ENCODE measurements at regions not wholly inside any gene's neighbourhood (a gene's known extent, or its start where the extent isn't known, plus 50 kb on each side); places are given as distances from the start of the nearest gene placed in this dataset.
"Not testable (repeated sequence)": the region's sequence is repeated elsewhere in the genome, so short reads cannot be mapped to it uniquely, and the experiment has no call there.

- Histone ChIP-seq H3K27ac (ENCODE audit: low read length) (no peak overlapping the region), H3K9me3 (ENCODE audit: control insufficient read depth in 1 of 2, low read length in 2 of 2) (no peaks in the 10 kb centered on the region), H3K36me3 (ENCODE audit: control insufficient read depth in 1 of 2, insufficient read depth in 2 of 2, low read length in 2 of 2) (no peaks in the 10 kb centered on the region), H3K27me3 (ENCODE audit: low read depth, low read length) (no peaks in the 10 kb centered on the region), H3K4me1 (ENCODE audit: control insufficient read depth in 1 of 2, insufficient read depth in 2 of 2, low read length in 2 of 2) (no peaks in the 10 kb centered on the region), H3K4me3 (ENCODE audit: low read depth in 1 of 2, low read length in 2 of 2) (no peak overlapping the region)
These were observed 240.7 kb downstream of the NRIP1 start for GRCh38 chr21:14824126-14824525.

- H3K9me3 ChIP-seq (ENCODE audit: control insufficient read depth in 1 of 2, low read length in 2 of 2) = peaks cover 3 to 5% of the 10 kb centered on the region in 2 donors
- H3K36me3 ChIP-seq (ENCODE audit: control insufficient read depth in 1 of 2, insufficient read depth in 2 of 2, low read length in 2 of 2) = no peaks in the 10 kb centered on the region
- no peaks in the 10 kb centered on the region for H3K4me1 ChIP-seq (ENCODE audit: control insufficient read depth in 1 of 2, insufficient read depth in 2 of 2, low read length in 2 of 2)
- H3K27me3 ChIP-seq (ENCODE audit: low read depth, low read length) = no peaks in the 10 kb centered on the region
- no peak overlapping the region for H3K4me3 ChIP-seq (ENCODE audit: low read depth in 1 of 2, low read length in 2 of 2)
- H3K27ac ChIP-seq (ENCODE audit: low read length) = no peak overlapping the region
These were observed 247.5 kb downstream of the NRIP1 start for GRCh38 chr21:14817311-14817710.

- H3K36me3 ChIP-seq (ENCODE audit: control insufficient read depth in 1 of 2, insufficient read depth in 2 of 2, low read length in 2 of 2) = no peaks in the 10 kb centered on the region
- H3K27me3 ChIP-seq (ENCODE audit: low read depth, low read length) = no peaks in the 10 kb centered on the region
- H3K4me1 ChIP-seq (ENCODE audit: control insufficient read depth in 1 of 2, insufficient read depth in 2 of 2, low read length in 2 of 2) = no peaks in the 10 kb centered on the region
- H3K9me3 ChIP-seq (ENCODE audit: control insufficient read depth in 1 of 2, low read length in 2 of 2) = peaks cover 3 to 7% of the 10 kb centered on the region in 2 donors
- H3K4me3 ChIP-seq (ENCODE audit: low read depth in 1 of 2, low read length in 2 of 2) = no peak overlapping the region
- no peak overlapping the region for H3K27ac ChIP-seq (ENCODE audit: low read length)
These were observed 249.8 kb downstream of the NRIP1 start for GRCh38 chr21:14814991-14815390.

- no peak overlapping the region for H3K4me3 ChIP-seq (ENCODE audit: low read depth in 1 of 2, low read length in 2 of 2)
- peaks cover 3 to 7% of the 10 kb centered on the region in 2 donors for H3K9me3 ChIP-seq (ENCODE audit: control insufficient read depth in 1 of 2, low read length in 2 of 2)
- no peak overlapping the region for H3K27ac ChIP-seq (ENCODE audit: low read length)
- H3K4me1 ChIP-seq (ENCODE audit: control insufficient read depth in 1 of 2, insufficient read depth in 2 of 2, low read length in 2 of 2) = no peaks in the 10 kb centered on the region
- H3K27me3 ChIP-seq (ENCODE audit: low read depth, low read length) = no peaks in the 10 kb centered on the region
- H3K36me3 ChIP-seq (ENCODE audit: control insufficient read depth in 1 of 2, insufficient read depth in 2 of 2, low read length in 2 of 2) = no peaks in the 10 kb centered on the region
These were observed 250.5 kb downstream of the NRIP1 start for GRCh38 chr21:14814282-14814681.

GRCh38 chr21:14804170-14804569 is 258.1 kb upstream of the SAMSN1 start:
- H3K36me3 ChIP-seq (ENCODE audit: control insufficient read depth in 1 of 2, insufficient read depth in 2 of 2, low read length in 2 of 2); H3K4me3 ChIP-seq (ENCODE audit: low read depth in 1 of 2, low read length in 2 of 2); H3K4me1 ChIP-seq (ENCODE audit: control insufficient read depth in 1 of 2, insufficient read depth in 2 of 2, low read length in 2 of 2); H3K27me3 ChIP-seq (ENCODE audit: low read depth, low read length); H3K9me3 ChIP-seq (ENCODE audit: control insufficient read depth in 1 of 2, low read length in 2 of 2); H3K27ac ChIP-seq (ENCODE audit: low read length): not testable (repeated sequence)

- Histone ChIP-seq H3K9me3 (ENCODE audit: control insufficient read depth in 1 of 2, low read length in 2 of 2) (peaks cover 0 to 13% of the 10 kb centered on the region in 2 donors), H3K27ac (ENCODE audit: low read length) (no peak overlapping the region), H3K4me1 (ENCODE audit: control insufficient read depth in 1 of 2, insufficient read depth in 2 of 2, low read length in 2 of 2) (no peaks in the 10 kb centered on the region), H3K36me3 (ENCODE audit: control insufficient read depth in 1 of 2, insufficient read depth in 2 of 2, low read length in 2 of 2) (no peaks in the 10 kb centered on the region), H3K4me3 (ENCODE audit: low read depth in 1 of 2, low read length in 2 of 2) (no peak overlapping the region), H3K27me3 (ENCODE audit: low read depth, low read length) (no peaks in the 10 kb centered on the region)
These were observed 251.4 kb upstream of the SAMSN1 start for GRCh38 chr21:14797543-14797942.

GRCh38 chr21:14787312-14787711 is 241.2 kb upstream of the SAMSN1 start:
- Histone ChIP-seq H3K36me3 (ENCODE audit: control insufficient read depth in 1 of 2, insufficient read depth in 2 of 2, low read length in 2 of 2) (no peaks in the 10 kb centered on the region), H3K27ac (ENCODE audit: low read length) (no peak overlapping the region), H3K4me1 (ENCODE audit: control insufficient read depth in 1 of 2, insufficient read depth in 2 of 2, low read length in 2 of 2) (no peaks in the 10 kb centered on the region), H3K27me3 (ENCODE audit: low read depth, low read length) (no peaks in the 10 kb centered on the region), H3K4me3 (ENCODE audit: low read depth in 1 of 2, low read length in 2 of 2) (no peak overlapping the region), H3K9me3 (ENCODE audit: control insufficient read depth in 1 of 2, low read length in 2 of 2) (no peaks in the 10 kb centered on the region)

- Histone ChIP-seq H3K4me1 (ENCODE audit: control insufficient read depth in 1 of 2, insufficient read depth in 2 of 2, low read length in 2 of 2) (no peaks in the 10 kb centered on the region), H3K27ac (ENCODE audit: low read length) (no peak overlapping the region), H3K9me3 (ENCODE audit: control insufficient read depth in 1 of 2, low read length in 2 of 2) (no peaks in the 10 kb centered on the region), H3K36me3 (ENCODE audit: control insufficient read depth in 1 of 2, insufficient read depth in 2 of 2, low read length in 2 of 2) (no peaks in the 10 kb centered on the region), H3K4me3 (ENCODE audit: low read depth in 1 of 2, low read length in 2 of 2) (no peak overlapping the region), H3K27me3 (ENCODE audit: low read depth, low read length) (no peaks in the 10 kb centered on the region)
These were observed 239.6 kb upstream of the SAMSN1 start for GRCh38 chr21:14785679-14786078.

GRCh38 chr21:14773777-14774345 is 227.7 kb upstream of the SAMSN1 start:
- Histone ChIP-seq H3K4me3 (ENCODE audit: low read depth in 1 of 2, low read length in 2 of 2) (no peak overlapping the region), H3K27me3 (ENCODE audit: low read depth, low read length) (no peaks in the 10 kb centered on the region), H3K36me3 (ENCODE audit: control insufficient read depth in 1 of 2, insufficient read depth in 2 of 2, low read length in 2 of 2) (no peaks in the 10 kb centered on the region), H3K4me1 (ENCODE audit: control insufficient read depth in 1 of 2, insufficient read depth in 2 of 2, low read length in 2 of 2) (no peaks in the 10 kb centered on the region), H3K27ac (ENCODE audit: low read length) (no peak overlapping the region), H3K9me3 (ENCODE audit: control insufficient read depth in 1 of 2, low read length in 2 of 2) (no peaks in the 10 kb centered on the region)

GRCh38 chr21:14771593-14771992 is 225.5 kb upstream of the SAMSN1 start:
- no peaks in the 10 kb centered on the region for H3K4me1 ChIP-seq (ENCODE audit: control insufficient read depth in 1 of 2, insufficient read depth in 2 of 2, low read length in 2 of 2)
- no peaks in the 10 kb centered on the region for H3K36me3 ChIP-seq (ENCODE audit: control insufficient read depth in 1 of 2, insufficient read depth in 2 of 2, low read length in 2 of 2)
- no peak overlapping the region for H3K27ac ChIP-seq (ENCODE audit: low read length)
- no peaks in the 10 kb centered on the region for H3K9me3 ChIP-seq (ENCODE audit: control insufficient read depth in 1 of 2, low read length in 2 of 2)
- no peaks in the 10 kb centered on the region for H3K27me3 ChIP-seq (ENCODE audit: low read depth, low read length)
- no peak overlapping the region for H3K4me3 ChIP-seq (ENCODE audit: low read depth in 1 of 2, low read length in 2 of 2)

- no peak overlapping the region for H3K27ac ChIP-seq (ENCODE audit: low read length)
- no peaks in the 10 kb centered on the region for H3K4me1 ChIP-seq (ENCODE audit: control insufficient read depth in 1 of 2, insufficient read depth in 2 of 2, low read length in 2 of 2)
- H3K27me3 ChIP-seq (ENCODE audit: low read depth, low read length) = no peaks in the 10 kb centered on the region
- no peaks in the 10 kb centered on the region for H3K36me3 ChIP-seq (ENCODE audit: control insufficient read depth in 1 of 2, insufficient read depth in 2 of 2, low read length in 2 of 2)
- H3K9me3 ChIP-seq (ENCODE audit: control insufficient read depth in 1 of 2, low read length in 2 of 2) = no peaks in the 10 kb centered on the region
- no peak overlapping the region for H3K4me3 ChIP-seq (ENCODE audit: low read depth in 1 of 2, low read length in 2 of 2)
These were observed 221.9 kb upstream of the SAMSN1 start for GRCh38 chr21:14768042-14768441.

GRCh38 chr21:14767192-14767852 is 221.2 kb upstream of the SAMSN1 start:
- no peaks in the 10 kb centered on the region for H3K27me3 ChIP-seq (ENCODE audit: low read depth, low read length)
- no peak overlapping the region for H3K4me3 ChIP-seq (ENCODE audit: low read depth in 1 of 2, low read length in 2 of 2)
- H3K9me3 ChIP-seq (ENCODE audit: control insufficient read depth in 1 of 2, low read length in 2 of 2) = no peaks in the 10 kb centered on the region
- H3K4me1 ChIP-seq (ENCODE audit: control insufficient read depth in 1 of 2, insufficient read depth in 2 of 2, low read length in 2 of 2) = no peaks in the 10 kb centered on the region
- no peaks in the 10 kb centered on the region for H3K36me3 ChIP-seq (ENCODE audit: control insufficient read depth in 1 of 2, insufficient read depth in 2 of 2, low read length in 2 of 2)
- no peak overlapping the region for H3K27ac ChIP-seq (ENCODE audit: low read length)
